T-helper 2 cell treated with Interferon-gamma antibody and Interleukin-4, amounts not matched to agents 100 ng/mL and 5 ng/mL, for 36 hours (primary cell): ENCODE measurements at regions not wholly inside any gene's neighbourhood (a gene's known extent, or its start where the extent isn't known, plus 50 kb on each side); places are given as distances from the start of the nearest gene placed in this dataset.

Source experiments
- intact Hi-C: fragments of 100-400 bp; cut with micrococcal nuclease; formaldehyde crosslinking; loops from one replicate; pipeline ENCODE4 v1.15.1; 2023

DNA sequence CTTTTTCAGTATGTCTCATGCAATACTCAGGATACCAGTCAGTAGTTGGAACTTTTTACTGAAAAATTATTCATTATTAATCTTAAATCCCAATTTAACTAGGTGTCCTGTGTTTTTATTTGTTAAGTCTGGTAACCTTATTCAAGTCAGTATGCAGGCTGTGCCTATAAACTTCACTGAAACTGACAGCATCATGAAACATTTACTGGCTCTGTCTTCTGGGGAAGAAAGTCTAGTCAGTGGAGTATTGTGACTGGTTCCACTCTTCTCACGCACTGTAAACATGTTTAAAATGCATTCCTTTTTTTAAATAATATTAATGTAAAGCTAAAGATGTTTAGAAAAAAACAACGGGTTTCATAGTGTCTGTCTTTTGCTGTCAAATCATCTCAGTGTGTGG is 739.7 kb downstream of the LTN1 start:
- intact Hi-C loops = no loop called here

GRCh38 chr21:28250946-28251345 is 741.7 kb downstream of the LTN1 start:
- intact Hi-C loops = no loop called here

- intact Hi-C loops = no loop called here
Measured at GRCh38 chr21:28247454-28248020, 745.1 kb downstream of the LTN1 start.

DNA sequence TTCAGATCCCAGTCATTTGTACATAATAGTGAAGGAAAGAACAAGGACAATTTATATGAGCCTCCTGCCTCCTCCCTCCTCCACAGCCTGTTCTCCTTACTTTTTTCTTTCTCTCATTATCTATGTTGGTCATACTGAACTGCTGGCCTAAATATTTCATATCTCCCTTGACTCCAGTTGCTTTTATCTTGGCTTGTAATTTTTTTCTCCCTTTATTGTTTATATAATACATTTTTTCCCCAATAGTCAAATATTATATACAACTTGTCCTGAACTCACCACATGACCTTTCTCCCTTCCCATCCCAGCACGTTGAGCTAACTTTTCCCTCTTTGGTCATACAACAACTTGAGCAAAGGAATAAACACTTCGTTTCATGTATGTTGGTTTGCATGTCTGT is 752.1 kb downstream of the LTN1 start:
- intact Hi-C loops = no loop called here

DNA sequence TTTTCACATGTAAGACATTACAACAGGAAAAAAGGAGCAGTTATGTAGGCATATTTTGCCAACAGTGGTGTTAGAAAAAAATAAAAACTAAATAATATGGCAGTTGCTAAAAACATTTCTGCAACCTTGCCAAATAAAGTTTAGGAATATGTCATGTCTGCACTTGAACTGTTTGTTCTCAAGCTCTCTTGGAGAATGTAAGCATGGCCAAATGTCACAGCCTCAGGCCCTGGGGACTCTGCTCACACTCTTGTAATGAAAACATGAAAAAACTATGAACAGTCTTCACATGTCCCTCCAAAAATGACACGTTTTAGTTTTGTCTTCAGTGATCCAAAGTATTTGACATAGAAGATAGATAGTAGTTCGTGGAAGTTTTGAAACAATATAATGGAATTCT is 753.3 kb downstream of the LTN1 start:
- intact Hi-C loops = no loop called here

DNA sequence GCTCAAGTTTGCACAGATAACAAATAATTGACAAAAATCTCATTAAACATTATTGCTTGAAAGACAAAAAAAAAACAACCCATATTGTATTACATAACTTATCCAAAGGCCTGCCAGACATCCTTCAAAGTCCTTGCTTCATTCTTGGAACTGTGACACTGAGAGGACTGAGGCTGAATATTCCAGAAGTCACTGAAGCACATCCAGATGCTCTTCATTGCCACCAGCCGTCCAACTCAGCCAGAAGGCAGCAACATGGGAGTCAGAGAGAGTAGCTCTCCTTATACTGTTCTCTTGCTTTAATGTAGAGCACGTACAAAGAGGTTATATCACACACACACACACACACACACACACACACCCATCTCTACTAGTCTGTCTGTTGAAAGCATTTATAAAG is 755.0 kb downstream of the LTN1 start:
- intact Hi-C loops = no loop called here

- intact Hi-C loops = no loop called here
Measured at GRCh38 chr21:28235169-28235895, 757.3 kb downstream of the LTN1 start.

DNA sequence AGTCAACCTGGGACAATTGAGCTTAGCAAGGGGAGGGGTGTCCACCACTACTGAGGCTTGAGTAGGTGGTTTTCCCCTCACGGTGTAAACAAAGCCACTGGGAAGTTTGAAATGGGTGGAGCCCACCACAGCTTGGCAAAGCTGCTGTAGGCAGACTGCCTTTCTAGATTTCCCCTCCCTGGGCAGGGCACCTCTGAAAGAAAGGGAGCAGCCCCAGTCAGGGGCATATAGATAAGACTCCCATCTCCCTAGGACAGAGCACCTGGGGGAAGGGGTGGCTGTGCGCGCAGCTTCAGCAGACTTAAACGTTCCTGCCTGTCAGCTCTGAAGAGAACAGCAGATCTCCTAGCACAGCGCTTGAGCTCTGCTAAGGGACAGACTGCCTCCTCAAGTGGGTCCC is 758.4 kb downstream of the LTN1 start:
- intact Hi-C loops = no loop called here

DNA sequence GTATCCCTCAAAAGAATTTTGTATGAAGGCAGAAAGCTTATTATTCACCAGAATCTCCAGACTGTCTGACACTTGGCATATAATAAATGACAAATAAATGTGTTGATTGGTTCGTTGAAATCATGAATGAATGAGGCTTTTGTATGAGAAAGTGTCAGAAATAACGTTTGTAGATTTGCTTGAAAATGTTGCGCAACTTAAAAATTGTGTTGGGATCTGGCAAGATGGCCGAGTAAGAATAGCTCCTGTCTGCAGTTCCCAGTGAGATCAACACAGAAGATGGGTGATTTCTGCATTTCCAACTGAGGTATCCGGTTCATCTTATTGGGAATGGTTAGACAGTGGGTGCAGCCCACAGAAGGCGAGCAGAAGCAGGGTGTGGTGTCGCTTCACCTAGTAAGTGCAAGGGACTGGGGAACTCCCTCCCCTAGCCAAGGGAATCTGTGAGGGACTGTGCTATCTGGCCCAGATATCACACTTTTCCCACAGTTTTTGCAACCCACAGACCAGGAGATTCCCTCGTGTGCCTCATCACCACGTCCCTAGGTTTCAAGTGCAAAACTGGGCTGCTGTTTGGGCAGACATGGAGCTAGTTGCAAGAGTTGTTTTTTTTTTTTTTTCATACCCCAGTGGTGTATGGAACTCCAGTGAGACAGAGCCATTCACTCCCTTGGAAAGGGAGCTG is 759.0 kb downstream of the LTN1 start:
- intact Hi-C loops = no loop called here

- intact Hi-C loops = no loop called here
Measured at GRCh38 chr21:28230559-28230958, 762.1 kb downstream of the LTN1 start.

DNA sequence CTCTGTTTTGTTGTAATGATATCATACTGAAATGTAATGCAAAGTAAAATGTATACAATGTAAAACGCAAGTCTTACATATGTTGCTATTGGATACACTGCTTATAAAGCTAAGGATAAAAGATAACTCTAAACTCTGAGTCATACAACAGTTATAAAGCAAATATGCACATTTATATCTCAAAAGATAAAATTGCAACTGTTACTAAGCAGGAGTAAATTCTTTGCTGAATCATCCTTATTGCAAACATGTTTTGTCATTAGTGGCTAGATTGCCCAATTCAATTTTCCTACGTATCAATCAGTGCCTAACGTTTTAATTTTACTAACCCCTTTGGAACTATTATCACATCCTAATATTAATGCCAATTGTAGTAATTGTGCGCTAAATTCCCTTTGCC is 762.9 kb downstream of the LTN1 start:
- intact Hi-C loops = no loop called here

DNA sequence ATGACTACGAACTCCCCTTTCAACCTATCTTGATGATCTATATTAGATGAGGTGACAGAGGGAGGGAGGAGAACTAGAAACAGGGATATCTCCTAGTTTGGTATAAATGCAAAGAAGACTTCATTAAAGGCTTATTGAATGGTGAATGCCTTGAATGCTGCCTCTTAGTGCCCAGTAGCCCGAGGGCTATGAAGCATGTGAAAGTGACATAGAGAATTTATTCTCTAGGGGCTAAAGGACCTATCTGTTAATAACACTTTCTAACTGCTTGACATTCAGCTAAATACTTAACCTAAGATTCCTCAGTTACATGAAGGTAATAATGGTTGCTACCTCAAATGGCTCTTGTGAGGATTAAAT is 764.1 kb downstream of the LTN1 start:
- intact Hi-C loops = no loop called here

DNA sequence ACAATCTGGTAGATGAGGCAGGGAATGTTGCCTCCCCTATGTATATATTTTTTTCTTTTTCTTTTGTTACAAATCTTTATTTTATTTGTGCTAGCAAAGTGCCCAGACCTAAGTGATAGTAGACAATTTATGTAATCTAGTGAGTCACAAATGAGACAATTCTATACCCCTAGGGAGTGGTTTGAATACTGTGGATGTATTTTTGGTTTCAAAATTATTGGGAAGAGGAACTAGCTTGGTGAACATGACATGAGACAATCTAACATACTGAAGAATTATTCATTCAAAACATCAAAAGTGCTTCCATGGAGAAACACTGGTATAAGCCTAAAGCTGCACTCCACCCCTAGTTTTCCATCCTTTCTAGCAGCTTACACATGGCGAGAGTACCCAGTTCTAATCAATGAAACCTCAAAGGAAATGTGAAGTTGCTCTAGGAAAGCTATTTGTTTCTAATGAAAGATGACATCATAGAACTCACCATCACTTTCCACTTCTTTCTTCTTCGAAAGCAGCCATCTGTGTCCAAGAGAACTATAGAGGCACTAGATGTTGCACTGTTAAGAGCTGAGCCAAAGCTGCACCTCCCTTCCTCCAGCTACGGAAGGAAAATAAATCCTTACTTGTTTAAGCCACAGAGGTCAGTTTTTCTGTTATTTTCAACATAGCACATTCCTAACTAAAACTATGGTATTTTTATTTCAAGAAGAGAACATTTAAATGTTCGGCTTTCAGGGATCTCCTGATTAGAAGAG is 764.6 kb downstream of the LTN1 start:
- intact Hi-C loops = no loop called here

- intact Hi-C loops = no loop called here
Measured at GRCh38 chr21:28226563-28226962, 766.1 kb downstream of the LTN1 start.

GRCh38 chr21:28224191-28224726 is 768.4 kb downstream of the LTN1 start:
- intact Hi-C loops = no loop called here

DNA sequence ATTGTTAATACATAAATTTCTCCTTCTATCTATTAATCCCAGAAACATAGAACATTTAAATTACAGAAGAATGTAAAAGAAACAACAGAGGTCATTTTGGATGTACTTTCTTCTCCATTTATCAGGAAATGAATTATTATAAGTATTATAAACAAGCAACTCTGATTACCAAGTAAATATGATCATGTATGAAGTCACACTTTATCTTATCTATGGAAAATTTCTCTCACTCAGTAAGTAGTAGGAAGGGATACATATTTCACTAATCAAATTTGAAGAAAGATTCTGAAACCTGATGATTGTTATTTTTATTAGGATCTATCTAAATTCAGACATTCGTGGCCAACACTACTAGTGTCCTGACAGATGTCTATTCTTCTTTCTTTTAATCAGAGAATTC is 770.7 kb downstream of the LTN1 start:
- intact Hi-C loops = no loop called here

- intact Hi-C loops = no loop called here
Measured at GRCh38 chr21:28220680-28221079, 772.0 kb downstream of the LTN1 start.

GRCh38 chr21:28216976-28217523 is 775.6 kb downstream of the LTN1 start:
- intact Hi-C loops = no loop called here

GRCh38 chr21:28215214-28215954 is 777.3 kb downstream of the LTN1 start:
- intact Hi-C loops = no loop called here

GRCh38 chr21:28214786-28215185 is 777.9 kb downstream of the LTN1 start:
- intact Hi-C loops = no loop called here

- intact Hi-C loops = no loop called here
Measured at GRCh38 chr21:28213261-28213660, 779.4 kb downstream of the LTN1 start.
